Astrocyte (in vitro differentiated cells and primary cell): ENCODE measurements at regions not wholly inside any gene's neighbourhood (a gene's known extent, or its start where the extent isn't known, plus 50 kb on each side); places are given as distances from the start of the nearest gene placed in this dataset.

Source experiments
- CTCF ChIP-seq: IDR thresholded peaks from 2 replicates; pipeline ENCODE4 v1.5.1; 2011; ENCODE audit warnings: low read depth, mild to moderate bottlenecking, inconsistent platforms, low read length, moderate library complexity; ENCODE audit not compliant: insufficient read depth
- EZH2 ChIP-seq: IDR thresholded peaks from 2 replicates; pipeline ENCODE4 v1.6.1; 2012; ENCODE audit warnings: mild to moderate bottlenecking, low read length, inconsistent platforms; ENCODE audit not compliant: insufficient read depth

GRCh38 chrY:12410696-12411095 lies 290.3 kb upstream of the USP9Y start:
- TF ChIP-seq CTCF (no peak), EZH2 (no peak)
